ENCODE measurements at regions not wholly inside any gene's neighbourhood (a gene's known extent, or its start where the extent isn't known, plus 50 kb on each side); places are given as distances from the start of the nearest gene placed in this dataset.
"Not testable (repeated sequence)": the region's sequence is repeated elsewhere in the genome, so short reads cannot be mapped to it uniquely, and the experiment has no call there.

GRCh38 chr17:20633268-20634059, 53.9 kb downstream of the CDRT15L2 start:
- not testable (repeated sequence) for H3K27me3 Mint-ChIP-seq; H3K36me3 Mint-ChIP-seq; DNase-seq (ENCODE audit: low spot score in 2 of 2); H3K4me3 Mint-ChIP-seq; ATAC-seq (ENCODE audit: low read depth); H3K9me3 Mint-ChIP-seq; H3K27ac Mint-ChIP-seq; H3K4me1 Mint-ChIP-seq

GRCh38 chr17:20640147-20640546, 60.6 kb downstream of the CDRT15L2 start:
- H3K27me3 Mint-ChIP-seq; DNase-seq (ENCODE audit: low spot score in 2 of 2); ATAC-seq (ENCODE audit: low read depth); H3K27ac Mint-ChIP-seq; H3K9me3 Mint-ChIP-seq; H3K36me3 Mint-ChIP-seq; H3K4me3 Mint-ChIP-seq: not testable (repeated sequence)
- H3K4me1 Mint-ChIP-seq: peaks cover 21% of the 10 kb centered on the region

GRCh38 chr17:20646661-20647272, 67.2 kb downstream of the CDRT15L2 start:
- H3K9me3 Mint-ChIP-seq, H3K27me3 Mint-ChIP-seq, H3K36me3 Mint-ChIP-seq, H3K4me3 Mint-ChIP-seq, H3K27ac Mint-ChIP-seq: not testable (repeated sequence)
- ATAC-seq (ENCODE audit: low read depth) (peak; percentile 64), DNase-seq (ENCODE audit: low spot score in 2 of 2) (peak in 1 of 2 donors; percentile 24)
- peaks cover 31% of the 10 kb centered on the region for H3K4me1 Mint-ChIP-seq

GRCh38 chr17:20649097-20649767, 69.7 kb downstream of the CDRT15L2 start:
- ATAC-seq (ENCODE audit: low read depth): peak; percentile 56
- Mint-ChIP-seq H3K4me3 (peak overlapping the region; percentile 40), H3K4me1 (peaks cover 30% of the 10 kb centered on the region), H3K27ac (peak overlapping the region; percentile 77)
- not testable (repeated sequence) for H3K9me3 Mint-ChIP-seq; H3K36me3 Mint-ChIP-seq; DNase-seq (ENCODE audit: low spot score in 2 of 2); H3K27me3 Mint-ChIP-seq

- DNase-seq (ENCODE audit: low spot score in 2 of 2); H3K9me3 Mint-ChIP-seq; H3K27me3 Mint-ChIP-seq; H3K36me3 Mint-ChIP-seq: not testable (repeated sequence)
- Mint-ChIP-seq H3K27ac (peak overlapping the region; percentile 72), H3K4me1 (peaks cover 25% of the 10 kb centered on the region), H3K4me3 (peak overlapping the region; percentile 27)
- peak; percentile 69 for ATAC-seq (ENCODE audit: low read depth)
Measured at GRCh38 chr17:20651022-20651421, 71.5 kb downstream of the CDRT15L2 start.

- Mint-ChIP-seq H3K27ac (peak overlapping the region; percentile 72), H3K4me1 (peaks cover 23% of the 10 kb centered on the region)
- not testable (repeated sequence) for H3K36me3 Mint-ChIP-seq; H3K27me3 Mint-ChIP-seq; DNase-seq (ENCODE audit: low spot score in 2 of 2); H3K4me3 Mint-ChIP-seq; H3K9me3 Mint-ChIP-seq; ATAC-seq (ENCODE audit: low read depth)
Measured at GRCh38 chr17:20651736-20652135, 72.2 kb downstream of the CDRT15L2 start.

GRCh38 chr17:20653391-20653790, 73.9 kb downstream of the CDRT15L2 start:
- not testable (repeated sequence) for H3K27me3 Mint-ChIP-seq; H3K36me3 Mint-ChIP-seq; H3K4me3 Mint-ChIP-seq; H3K27ac Mint-ChIP-seq; DNase-seq (ENCODE audit: low spot score in 2 of 2); ATAC-seq (ENCODE audit: low read depth); H3K9me3 Mint-ChIP-seq
- peaks cover 18% of the 10 kb centered on the region for H3K4me1 Mint-ChIP-seq

- ATAC-seq (ENCODE audit: low read depth); H3K4me3 Mint-ChIP-seq; H3K27ac Mint-ChIP-seq; DNase-seq (ENCODE audit: low spot score in 2 of 2); H3K27me3 Mint-ChIP-seq; H3K9me3 Mint-ChIP-seq; H3K36me3 Mint-ChIP-seq: not testable (repeated sequence)
- peaks cover 17% of the 10 kb centered on the region for H3K4me1 Mint-ChIP-seq
Measured at GRCh38 chr17:20654114-20654513, 74.6 kb downstream of the CDRT15L2 start.

GRCh38 chr17:20654575-20654974, 75.1 kb downstream of the CDRT15L2 start:
- not testable (repeated sequence) for DNase-seq (ENCODE audit: low spot score in 2 of 2); H3K27ac Mint-ChIP-seq; H3K36me3 Mint-ChIP-seq; H3K9me3 Mint-ChIP-seq; H3K27me3 Mint-ChIP-seq; H3K4me3 Mint-ChIP-seq; ATAC-seq (ENCODE audit: low read depth)
- peaks cover 12% of the 10 kb centered on the region for H3K4me1 Mint-ChIP-seq

GRCh38 chr17:20665103-20665955, 85.8 kb downstream of the CDRT15L2 start:
- H3K9me3 Mint-ChIP-seq: not testable (repeated sequence)

GRCh38 chr17:20666689-20667088, 87.2 kb downstream of the CDRT15L2 start:
- H3K9me3 Mint-ChIP-seq; H3K4me1 Mint-ChIP-seq; H3K4me3 Mint-ChIP-seq; H3K27me3 Mint-ChIP-seq; ATAC-seq (ENCODE audit: low read depth); H3K36me3 Mint-ChIP-seq; DNase-seq (ENCODE audit: low spot score in 2 of 2); H3K27ac Mint-ChIP-seq: not testable (repeated sequence)

More at GRCh38 chr17:20665103-20665955, 85.8 kb downstream of the CDRT15L2 start:
- H3K4me1 Mint-ChIP-seq; DNase-seq (ENCODE audit: low spot score in 2 of 2); H3K27me3 Mint-ChIP-seq; H3K36me3 Mint-ChIP-seq; H3K4me3 Mint-ChIP-seq; ATAC-seq (ENCODE audit: low read depth); H3K27ac Mint-ChIP-seq: not testable (repeated sequence)

GRCh38 chr17:20667712-20668111, 88.2 kb downstream of the CDRT15L2 start:
- H3K27ac Mint-ChIP-seq; H3K36me3 Mint-ChIP-seq; DNase-seq (ENCODE audit: low spot score in 2 of 2); H3K4me3 Mint-ChIP-seq; H3K4me1 Mint-ChIP-seq; H3K9me3 Mint-ChIP-seq; ATAC-seq (ENCODE audit: low read depth); H3K27me3 Mint-ChIP-seq: not testable (repeated sequence)

- not testable (repeated sequence) for H3K4me1 Mint-ChIP-seq; H3K4me3 Mint-ChIP-seq; H3K36me3 Mint-ChIP-seq; H3K9me3 Mint-ChIP-seq; ATAC-seq (ENCODE audit: low read depth); H3K27me3 Mint-ChIP-seq; DNase-seq (ENCODE audit: low spot score in 2 of 2)
- peak overlapping the region; percentile 28 for H3K27ac Mint-ChIP-seq
Measured at GRCh38 chr17:20668316-20668715, 88.8 kb downstream of the CDRT15L2 start.

All from memory B cell (primary cell).